ENCODE measurements at regions not wholly inside any gene's neighbourhood (a gene's known extent, or its start where the extent isn't known, plus 50 kb on each side); places are given as distances from the start of the nearest gene placed in this dataset.

DNA sequence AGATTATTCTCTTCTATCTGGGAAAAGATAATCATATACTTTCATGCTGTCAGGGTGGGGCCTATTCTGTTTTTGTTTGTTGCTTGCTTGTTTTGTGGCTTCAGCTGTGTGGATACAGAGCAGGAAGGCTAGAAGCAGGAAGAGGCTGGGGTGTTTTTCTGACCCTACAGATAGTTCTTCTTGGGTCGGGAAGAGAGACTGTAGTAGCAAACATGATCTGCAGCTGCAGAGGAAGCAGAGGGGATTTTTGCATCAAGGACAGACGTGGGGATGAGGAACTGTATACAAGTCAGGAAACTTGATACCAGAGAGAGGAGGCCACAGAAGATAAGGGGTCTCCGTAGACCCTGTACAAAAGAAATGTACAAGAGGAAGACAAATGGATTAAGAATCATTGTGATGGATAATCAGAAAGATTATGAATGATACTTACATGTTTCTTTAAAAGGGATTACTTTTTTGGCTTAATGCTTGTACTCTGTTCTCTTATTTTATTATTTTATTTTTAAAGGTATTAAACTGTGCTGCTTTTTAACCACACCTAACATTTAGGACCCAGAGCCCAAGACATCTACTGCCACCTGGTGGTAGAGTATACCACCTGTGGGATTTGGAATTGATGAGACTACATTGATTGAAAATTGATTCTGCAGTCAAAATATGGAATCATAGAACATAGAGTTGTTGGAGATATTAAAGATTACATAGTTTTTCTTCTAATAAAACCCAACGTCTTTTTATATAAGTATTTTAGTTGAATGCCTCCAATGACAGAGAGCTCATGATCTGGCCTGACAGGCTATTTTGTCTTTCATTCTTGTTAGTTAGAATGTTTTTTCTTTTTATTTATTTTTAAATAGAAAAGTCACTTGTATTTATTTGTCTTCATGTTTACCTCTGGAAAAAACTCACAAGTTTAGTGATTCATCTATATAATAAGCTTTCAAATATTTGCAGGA lies 87.3 kb upstream of the ROPN1 start:
- H4K20me1 ChIP-seq (replicated peaks; ENCODE audit: control insufficient read depth, extremely low read depth, insufficient read depth, low read length), result no peaks in the 10 kb centered on the region
- no peak overlapping the region for H2AFZ ChIP-seq (ENCODE audit: low read depth, low read length)
- no peak overlapping the region for H3K27ac ChIP-seq (ENCODE audit: insufficient read depth, low read depth, low read length)
- TF ChIP-seq, protein P1, sequence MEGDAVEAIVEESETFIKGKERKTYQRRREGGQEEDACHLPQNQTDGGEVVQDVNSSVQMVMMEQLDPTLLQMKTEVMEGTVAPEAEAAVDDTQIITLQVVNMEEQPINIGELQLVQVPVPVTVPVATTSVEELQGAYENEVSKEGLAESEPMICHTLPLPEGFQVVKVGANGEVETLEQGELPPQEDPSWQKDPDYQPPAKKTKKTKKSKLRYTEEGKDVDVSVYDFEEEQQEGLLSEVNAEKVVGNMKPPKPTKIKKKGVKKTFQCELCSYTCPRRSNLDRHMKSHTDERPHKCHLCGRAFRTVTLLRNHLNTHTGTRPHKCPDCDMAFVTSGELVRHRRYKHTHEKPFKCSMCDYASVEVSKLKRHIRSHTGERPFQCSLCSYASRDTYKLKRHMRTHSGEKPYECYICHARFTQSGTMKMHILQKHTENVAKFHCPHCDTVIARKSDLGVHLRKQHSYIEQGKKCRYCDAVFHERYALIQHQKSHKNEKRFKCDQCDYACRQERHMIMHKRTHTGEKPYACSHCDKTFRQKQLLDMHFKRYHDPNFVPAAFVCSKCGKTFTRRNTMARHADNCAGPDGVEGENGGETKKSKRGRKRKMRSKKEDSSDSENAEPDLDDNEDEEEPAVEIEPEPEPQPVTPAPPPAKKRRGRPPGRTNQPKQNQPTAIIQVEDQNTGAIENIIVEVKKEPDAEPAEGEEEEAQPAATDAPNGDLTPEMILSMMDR (IDR thresholded peaks at IDR 0.05; ENCODE audit: extremely low read depth in 1 of 2, insufficient read depth in 1 of 2, low read depth in 1 of 2, low read length in 2 of 2), result peak; percentile 29 to 58
- TF ChIP-seq POLR2AphosphoS5 (IDR thresholded peaks at IDR 0.05; ENCODE audit: insufficient read depth, low read depth, low read length), result no peak
- H3K79me2 ChIP-seq (ENCODE audit: control insufficient read depth, insufficient read depth, low read length), result no peaks in the 10 kb centered on the region
- FAIRE-seq (peak; percentile 61), DNase-seq (ENCODE audit: low read depth, low spot score) (peak; percentile 34)
- intact Hi-C loops (cut with micrococcal nuclease), result loop anchor here (1.0 to 5.0 kb wide), 5 partner anchors 19 to 388 kb away; partner anchors contain the start of gene KALRN
- H3K27me3 ChIP-seq (ENCODE audit: control insufficient read depth in 2 of 2, insufficient read depth in 2 of 2, low read length in 2 of 2), result peaks cover 0 to 4% of the 10 kb centered on the region in 2 experiments
- H3K4me3 ChIP-seq (replicated peaks in 1 of 3; ENCODE audit: insufficient read depth in 1 of 3, low read depth in 1 of 3, low read length in 3 of 3), result no peak overlapping the region
- H3K9me1 ChIP-seq (replicated peaks; ENCODE audit: control insufficient read depth, extremely low read depth, insufficient read depth, low read length), result no peaks in the 10 kb centered on the region
- ChIA-PET POLR2A (no interaction called here), CTCF (interaction anchor here (0.6 to 4.5 kb wide), 31 partner anchors 9 to 478 kb away, joined by 3 to 48 read pairs (median 5); partner anchors contain the start of gene KALRN)
- H3K36me3 ChIP-seq (ENCODE audit: control insufficient read depth in 2 of 2, extremely low read depth in 1 of 2, insufficient read depth in 2 of 2, low read length in 2 of 2), result no peaks in the 10 kb centered on the region
- no peak overlapping the region for H3K9ac ChIP-seq (replicated peaks; ENCODE audit: extremely low read depth, insufficient read depth, low read length)
- no peak overlapping the region for H3K4me2 ChIP-seq (ENCODE audit: insufficient read depth, low read length)
- no peaks in the 10 kb centered on the region for H3K9me3 ChIP-seq (replicated peaks; ENCODE audit: control insufficient read depth, insufficient read depth, low read length)
- dilution Hi-C loops (cut with MboI; ENCODE audit: extremely low pct_ligation_motif_present, low sequenced_read_pairs), result no loop called here
- no TSS peak for BruUV-seq (replicated peaks)
- H3K4me1 ChIP-seq (ENCODE audit: control insufficient read depth, extremely low read depth, insufficient read depth, low read length), result no peaks in the 10 kb centered on the region

DNA sequence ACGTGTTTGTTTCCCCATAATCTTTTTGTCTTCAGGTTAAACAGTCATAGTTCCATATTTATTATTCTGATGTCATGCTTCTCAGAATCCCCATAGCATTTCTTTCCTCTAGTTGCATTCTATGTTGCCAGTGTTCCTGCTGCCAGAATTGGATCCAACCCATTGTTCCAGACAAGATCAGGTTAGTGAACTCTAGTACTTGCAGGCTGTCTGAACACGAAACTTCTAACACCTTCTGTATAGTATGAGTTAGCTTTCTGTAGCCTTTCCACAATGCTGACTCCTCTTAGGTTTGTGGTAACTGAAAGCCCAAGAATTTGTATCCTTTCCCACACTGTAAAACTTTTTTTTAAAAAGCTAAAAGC lies 88.0 kb upstream of the ROPN1 start:
- TF ChIP-seq, protein P1 (IDR thresholded peaks at IDR 0.05; ENCODE audit: extremely low read depth in 1 of 2, insufficient read depth in 1 of 2, low read depth in 1 of 2, low read length in 2 of 2), result no peak
- H3K4me3 ChIP-seq (replicated peaks in 1 of 3; ENCODE audit: insufficient read depth in 1 of 3, low read depth in 1 of 3, low read length in 3 of 3), result no peak overlapping the region
- H3K9me3 ChIP-seq (replicated peaks; ENCODE audit: control insufficient read depth, insufficient read depth, low read length), result no peaks in the 10 kb centered on the region
- no peak overlapping the region for H2AFZ ChIP-seq (ENCODE audit: low read depth, low read length)
- DNase-seq (ENCODE audit: low read depth, low spot score) (no peak), FAIRE-seq (no peak)
- intact Hi-C loops (cut with micrococcal nuclease) (loop anchor here (1.0 to 5.0 kb wide), 5 partner anchors 18 to 387 kb away; partner anchors contain the start of gene KALRN), dilution Hi-C loops (cut with MboI; ENCODE audit: extremely low pct_ligation_motif_present, low sequenced_read_pairs) (no loop called here)
- BruUV-seq (replicated peaks), result no TSS peak
- H3K27me3 ChIP-seq (ENCODE audit: control insufficient read depth in 2 of 2, insufficient read depth in 2 of 2, low read length in 2 of 2), result peaks cover 0 to 4% of the 10 kb centered on the region in 2 experiments
- H3K79me2 ChIP-seq (ENCODE audit: control insufficient read depth, insufficient read depth, low read length), result no peaks in the 10 kb centered on the region
- no peak overlapping the region for H3K4me2 ChIP-seq (ENCODE audit: insufficient read depth, low read length)
- POLR2A ChIA-PET, result no interaction called here
- no peak overlapping the region for H3K9ac ChIP-seq (replicated peaks; ENCODE audit: extremely low read depth, insufficient read depth, low read length)
- no peak overlapping the region for H3K27ac ChIP-seq (ENCODE audit: insufficient read depth, low read depth, low read length)
- no peaks in the 10 kb centered on the region for H3K36me3 ChIP-seq (ENCODE audit: control insufficient read depth in 2 of 2, extremely low read depth in 1 of 2, insufficient read depth in 2 of 2, low read length in 2 of 2)
- CTCF ChIA-PET, result interaction anchor here (0.5 to 4.5 kb wide), 32 partner anchors 9 to 478 kb away, joined by 3 to 48 read pairs (median 4); partner anchors contain the start of gene KALRN
- H3K9me1 ChIP-seq (replicated peaks; ENCODE audit: control insufficient read depth, extremely low read depth, insufficient read depth, low read length), result no peaks in the 10 kb centered on the region
- no peaks in the 10 kb centered on the region for H3K4me1 ChIP-seq (ENCODE audit: control insufficient read depth, extremely low read depth, insufficient read depth, low read length)
- H4K20me1 ChIP-seq (replicated peaks; ENCODE audit: control insufficient read depth, extremely low read depth, insufficient read depth, low read length), result no peaks in the 10 kb centered on the region
